Breast epithelium (tissue), 4 donors: ENCODE measurements at regions not wholly inside any gene's neighbourhood (a gene's known extent, or its start where the extent isn't known, plus 50 kb on each side); places are given as distances from the start of the nearest gene placed in this dataset.
"Not testable (repeated sequence)": the region's sequence is repeated elsewhere in the genome, so short reads cannot be mapped to it uniquely, and the experiment has no call there.

Source experiments
- DNase-seq, 2 donors: peaks; one replicate each; pipeline ENCODE4 v3.0.0-alpha.2; 2019; ENCODE audit warnings: low spot score in 2 of 2
- H3K27ac ChIP-seq, 2 donors: fragments of 200-600 bp; sonication (generic) in 1 of 2; one replicate each; pipeline ENCODE4 v1.5.1; 2016 to 2019; ENCODE audit warnings: mild to moderate bottlenecking in 1 of 2
- H3K27me3 ChIP-seq, 2 donors: fragments of 200-600 bp; sonication (generic) in 1 of 2; one replicate each; pipeline versions ENCODE4 v1.5.1 to v1.6.0; 2017 to 2019; ENCODE audit warnings: control low read depth in 1 of 2, mild to moderate bottlenecking in 1 of 2
- H3K36me3 ChIP-seq: fragments of 200-600 bp; one replicate; pipeline ENCODE4 v1.5.1; 2019
- H3K4me1 ChIP-seq, 2 donors: fragments of 200-600 bp; sonication (generic); one replicate each; pipeline ENCODE4 v1.5.1; 2016 to 2019; ENCODE audit warnings: control low read depth in 1 of 2
- H3K4me3 ChIP-seq, 3 donors: fragments of 200-600 bp; sonication (generic); 1 replicate in 2 of 3; 2 replicates in 1 of 3; pipeline ENCODE4 v1.5.1; 2016 to 2019; ENCODE audit warnings: mild to moderate bottlenecking in 3 of 3, moderate library complexity in 2 of 3
- H3K9me3 ChIP-seq, 2 donors: fragments of 200-600 bp; sonication (generic) in 1 of 2; one replicate each; pipeline ENCODE4 v1.5.1; 2016 to 2019; ENCODE audit warnings: control low read depth in 1 of 2
- POLR2A ChIP-seq: fragments of 450-650 bp; IDR thresholded peaks from one replicate; pipeline ENCODE4 v1.6.1; 2016; ENCODE audit warnings: antibody characterized with exemption, mild to moderate bottlenecking, moderate library complexity
- POLR2AphosphoS5 ChIP-seq, 3 donors: sonication (generic); formaldehyde crosslinking; IDR thresholded peaks; one replicate each; pipeline ENCODE4 v1.6.1; 2017; ENCODE audit warnings: antibody characterized with exemption in 3 of 3
- intact Hi-C: fragments of 100-400 bp; cut with DNase I; formaldehyde crosslinking; loops from one replicate; pipeline ENCODE4 v1.15.1; 2023; ENCODE audit warnings: low total_unique reads
- TF ChIP-seq, protein P1 (sequence below), 3 donors: fragments of 450-650 bp; IDR thresholded peaks; one replicate each; pipeline ENCODE4 v1.5.1; 2016 to 2017; ENCODE audit warnings: antibody characterized with exemption in 3 of 3, mild to moderate bottlenecking in 3 of 3, moderate library complexity in 3 of 3

DNA sequence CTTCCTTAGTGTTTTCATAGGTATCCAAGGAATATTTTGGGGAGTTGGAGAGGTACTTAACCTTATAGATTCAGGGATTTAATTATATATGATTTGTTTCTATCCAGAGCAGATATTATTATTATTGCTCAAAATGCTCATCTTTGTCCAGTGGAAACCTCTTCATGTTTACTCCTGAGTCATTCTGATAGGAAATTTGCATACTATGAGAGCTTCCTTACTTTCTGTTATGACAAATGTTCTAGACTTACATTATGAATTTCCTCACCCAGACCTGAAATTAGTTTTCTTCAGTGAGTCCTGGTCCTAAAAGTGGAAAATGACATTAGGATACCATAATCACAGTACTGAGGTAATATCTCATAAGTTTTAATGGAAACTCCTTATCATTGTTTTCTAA is 57.5 kb upstream of the PLPPR5 start:
- H3K36me3 ChIP-seq = no peaks in the 10 kb centered on the region
- no peak for DNase-seq
- H3K4me1 ChIP-seq = no peaks in the 10 kb centered on the region
- no peak overlapping the region for H3K4me3 ChIP-seq
- no peaks in the 10 kb centered on the region for H3K9me3 ChIP-seq
- intact Hi-C loops = no loop called here
- no peak for TF ChIP-seq POLR2AphosphoS5 (IDR thresholded peaks at IDR 0.05)
- no peak for TF ChIP-seq POLR2A
- TF ChIP-seq, protein P1, sequence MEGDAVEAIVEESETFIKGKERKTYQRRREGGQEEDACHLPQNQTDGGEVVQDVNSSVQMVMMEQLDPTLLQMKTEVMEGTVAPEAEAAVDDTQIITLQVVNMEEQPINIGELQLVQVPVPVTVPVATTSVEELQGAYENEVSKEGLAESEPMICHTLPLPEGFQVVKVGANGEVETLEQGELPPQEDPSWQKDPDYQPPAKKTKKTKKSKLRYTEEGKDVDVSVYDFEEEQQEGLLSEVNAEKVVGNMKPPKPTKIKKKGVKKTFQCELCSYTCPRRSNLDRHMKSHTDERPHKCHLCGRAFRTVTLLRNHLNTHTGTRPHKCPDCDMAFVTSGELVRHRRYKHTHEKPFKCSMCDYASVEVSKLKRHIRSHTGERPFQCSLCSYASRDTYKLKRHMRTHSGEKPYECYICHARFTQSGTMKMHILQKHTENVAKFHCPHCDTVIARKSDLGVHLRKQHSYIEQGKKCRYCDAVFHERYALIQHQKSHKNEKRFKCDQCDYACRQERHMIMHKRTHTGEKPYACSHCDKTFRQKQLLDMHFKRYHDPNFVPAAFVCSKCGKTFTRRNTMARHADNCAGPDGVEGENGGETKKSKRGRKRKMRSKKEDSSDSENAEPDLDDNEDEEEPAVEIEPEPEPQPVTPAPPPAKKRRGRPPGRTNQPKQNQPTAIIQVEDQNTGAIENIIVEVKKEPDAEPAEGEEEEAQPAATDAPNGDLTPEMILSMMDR (IDR thresholded peaks at IDR 0.05) = no peak
- no peaks in the 10 kb centered on the region for H3K27me3 ChIP-seq
- H3K27ac ChIP-seq = no peak overlapping the region

DNA sequence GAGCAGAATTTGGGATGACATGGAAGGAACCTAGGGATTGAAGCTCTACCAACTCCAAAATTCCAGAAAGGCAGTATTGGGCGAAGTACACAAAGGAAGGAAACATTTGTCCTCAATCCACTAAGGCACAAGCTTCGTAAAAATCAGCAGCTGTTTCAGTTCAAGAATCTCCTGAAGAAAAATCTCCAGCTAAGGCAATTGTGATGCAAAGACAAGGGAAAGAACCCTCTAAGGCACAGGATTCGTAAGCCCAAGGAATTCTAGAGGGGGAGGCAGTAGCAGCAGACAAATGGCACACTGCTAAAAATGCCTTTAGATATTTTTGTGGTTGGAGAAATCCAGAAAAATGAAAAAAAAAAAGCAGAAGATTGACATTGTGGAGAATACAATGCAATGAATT is 64.5 kb upstream of the PLPPR5 start:
- Histone ChIP-seq H3K4me3 (no peak overlapping the region), H3K9me3 (no peaks in the 10 kb centered on the region), H3K4me1 (no peaks in the 10 kb centered on the region), H3K27ac (no peak overlapping the region), H3K36me3 (no peaks in the 10 kb centered on the region), H3K27me3 (no peaks in the 10 kb centered on the region)
- intact Hi-C loops = no loop called here
- TF ChIP-seq, protein P1 (IDR thresholded peaks at IDR 0.05) = no peak
- TF ChIP-seq POLR2A = no peak
- no peak for TF ChIP-seq POLR2AphosphoS5 (IDR thresholded peaks at IDR 0.05)
- DNase-seq = no peak

DNA sequence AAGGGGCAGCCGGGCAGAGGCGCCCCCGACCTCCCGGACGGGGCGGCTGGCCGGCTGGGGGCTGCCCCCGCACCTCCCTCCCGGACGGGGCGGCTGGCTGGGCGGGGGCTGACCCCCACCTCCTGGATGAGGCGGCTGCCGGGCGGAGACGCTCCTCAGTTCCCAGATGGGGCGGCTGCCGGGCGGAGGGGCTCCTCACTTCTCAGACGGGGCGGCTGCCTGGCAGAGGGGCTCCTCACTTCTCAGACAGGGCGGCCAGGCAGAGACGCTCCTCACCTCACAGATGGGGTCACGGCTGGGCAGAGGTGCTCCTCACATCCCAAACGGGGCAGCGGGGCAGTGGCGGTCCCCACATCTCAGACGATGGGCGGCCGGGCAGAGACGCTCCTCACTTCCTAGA is 73.9 kb upstream of the PLPPR5 start:
- DNase-seq, H3K27me3 ChIP-seq, H3K9me3 ChIP-seq, H3K27ac ChIP-seq, H3K4me3 ChIP-seq, H3K4me1 ChIP-seq, intact Hi-C loops, H3K36me3 ChIP-seq: not testable (repeated sequence)

- H3K36me3 ChIP-seq = no peaks in the 10 kb centered on the region
- intact Hi-C loops = no loop called here
- TF ChIP-seq POLR2A = no peak
- TF ChIP-seq, protein P1 (IDR thresholded peaks at IDR 0.05) = no peak
- TF ChIP-seq POLR2AphosphoS5 (IDR thresholded peaks at IDR 0.05) = no peak
- no peaks in the 10 kb centered on the region for H3K4me1 ChIP-seq
- no peak for DNase-seq
- peaks cover under 1 to 3% of the 10 kb centered on the region in 2 donors for H3K9me3 ChIP-seq
- no peak overlapping the region for H3K4me3 ChIP-seq
- no peak overlapping the region for H3K27ac ChIP-seq
- H3K27me3 ChIP-seq = no peaks in the 10 kb centered on the region
Observed at GRCh38 chr1:99082366-99082765, 77.7 kb upstream of the PLPPR5 start.

- H3K4me1 ChIP-seq = no peaks in the 10 kb centered on the region
- H3K27ac ChIP-seq = no peak overlapping the region
- no peaks in the 10 kb centered on the region for H3K36me3 ChIP-seq
- no peaks in the 10 kb centered on the region for H3K9me3 ChIP-seq
- H3K4me3 ChIP-seq = no peak overlapping the region
- DNase-seq = no peak
- intact Hi-C loops = no loop called here
- no peaks in the 10 kb centered on the region for H3K27me3 ChIP-seq
- TF ChIP-seq, protein P1 (IDR thresholded peaks at IDR 0.05) = no peak
- TF ChIP-seq POLR2A = no peak
- TF ChIP-seq POLR2AphosphoS5 (IDR thresholded peaks at IDR 0.05) = no peak
Observed at GRCh38 chr1:99083338-99083737, 78.7 kb upstream of the PLPPR5 start.

DNA sequence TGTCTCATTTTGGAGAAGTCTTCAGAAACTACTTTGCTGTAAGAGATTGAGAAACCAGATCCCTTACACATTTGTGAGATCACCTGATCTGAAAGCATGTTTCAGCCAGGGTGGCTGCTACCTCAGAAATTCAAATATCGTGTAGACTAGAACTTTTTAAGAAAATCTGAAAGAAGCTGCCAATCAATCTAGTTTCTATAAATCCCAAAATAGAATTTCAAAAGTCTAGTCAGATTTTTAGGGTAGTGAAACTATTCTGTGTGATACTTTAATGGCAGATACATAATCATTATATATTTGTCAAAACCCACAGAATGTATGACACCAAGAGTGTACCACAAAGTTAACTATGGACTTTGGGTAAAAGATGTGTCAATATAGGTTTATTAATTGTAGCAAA is 79.9 kb upstream of the PLPPR5 start:
- H3K27me3 ChIP-seq = no peaks in the 10 kb centered on the region
- intact Hi-C loops = no loop called here

More for the DNA sequence above, 79.9 kb upstream of the PLPPR5 start:
- Histone ChIP-seq H3K27ac (no peak overlapping the region), H3K9me3 (no peaks in the 10 kb centered on the region), H3K36me3 (no peaks in the 10 kb centered on the region), H3K4me1 (no peaks in the 10 kb centered on the region), H3K4me3 (no peak overlapping the region)
- TF ChIP-seq, protein P1 (IDR thresholded peaks at IDR 0.05) = no peak
- TF ChIP-seq POLR2AphosphoS5 (IDR thresholded peaks at IDR 0.05) (no peak), POLR2A (no peak)
- DNase-seq = no peak
